ENCODE measurements at regions not wholly inside any gene's neighbourhood (a gene's known extent, or its start where the extent isn't known, plus 50 kb on each side); places are given as distances from the start of the nearest gene placed in this dataset.

- Mint-ChIP-seq H3K9me3 (ENCODE audit: insufficient read depth) (no peaks in the 10 kb centered on the region), H3K4me1 (ENCODE audit: low read depth) (no peaks in the 10 kb centered on the region), H3K27ac (no peak overlapping the region), H3K27me3 (ENCODE audit: low read depth) (no peaks in the 10 kb centered on the region), H3K36me3 (ENCODE audit: low read depth) (no peaks in the 10 kb centered on the region), H3K4me3 (no peak overlapping the region)
- ChIA-PET CTCF (no interaction called here), POLR2A (no interaction called here)
- no peak for ATAC-seq
- no peak for DNase-seq
Measured at GRCh38 chr2:48912110-48912509, 156.6 kb upstream of the LHCGR start.

GRCh38 chr2:48910961-48911360 is 155.4 kb upstream of the LHCGR start:
- DNase-seq (no peak), ATAC-seq (no peak)
- Mint-ChIP-seq H3K27me3 (ENCODE audit: low read depth) (no peaks in the 10 kb centered on the region), H3K27ac (no peak overlapping the region), H3K36me3 (ENCODE audit: low read depth) (no peaks in the 10 kb centered on the region), H3K4me3 (no peak overlapping the region), H3K9me3 (ENCODE audit: insufficient read depth) (no peaks in the 10 kb centered on the region), H3K4me1 (ENCODE audit: low read depth) (no peaks in the 10 kb centered on the region)
- CTCF ChIA-PET, result no interaction called here
- POLR2A ChIA-PET, result no interaction called here

GRCh38 chr2:48906633-48907032 is 151.1 kb upstream of the LHCGR start:
- DNase-seq (no peak), ATAC-seq (no peak)
- Mint-ChIP-seq H3K4me1 (ENCODE audit: low read depth) (no peaks in the 10 kb centered on the region), H3K36me3 (ENCODE audit: low read depth) (no peaks in the 10 kb centered on the region), H3K27ac (no peak overlapping the region), H3K9me3 (ENCODE audit: insufficient read depth) (no peaks in the 10 kb centered on the region), H3K4me3 (no peak overlapping the region), H3K27me3 (ENCODE audit: low read depth) (no peaks in the 10 kb centered on the region)
- ChIA-PET POLR2A (interaction anchor here (0.6 kb wide), 1 partner anchor 1287 kb away, joined by 4 read pairs; no protein-coding TSS in a partner anchor), CTCF (no interaction called here)

- Mint-ChIP-seq H3K27me3 (ENCODE audit: low read depth) (no peaks in the 10 kb centered on the region), H3K4me3 (no peak overlapping the region), H3K4me1 (ENCODE audit: low read depth) (no peaks in the 10 kb centered on the region), H3K27ac (no peak overlapping the region), H3K36me3 (ENCODE audit: low read depth) (no peaks in the 10 kb centered on the region), H3K9me3 (ENCODE audit: insufficient read depth) (no peaks in the 10 kb centered on the region)
- DNase-seq, result no peak
- ATAC-seq, result no peak
- CTCF ChIA-PET, result no interaction called here
- POLR2A ChIA-PET, result interaction anchor here (0.6 kb wide), 1 partner anchor 869 kb away, joined by 3 read pairs; no protein-coding TSS in a partner anchor
Measured at GRCh38 chr2:48905696-48906095, 150.2 kb upstream of the LHCGR start.

GRCh38 chr2:48902521-48902920 is 147.0 kb upstream of the LHCGR start:
- ChIA-PET POLR2A (no interaction called here), CTCF (no interaction called here)
- H3K27me3 Mint-ChIP-seq (ENCODE audit: low read depth), result no peaks in the 10 kb centered on the region
- ATAC-seq (no peak), DNase-seq (no peak)
- H3K4me3 Mint-ChIP-seq, result no peak overlapping the region
- no peak overlapping the region for H3K27ac Mint-ChIP-seq
- H3K4me1 Mint-ChIP-seq (ENCODE audit: low read depth), result no peaks in the 10 kb centered on the region
- H3K36me3 Mint-ChIP-seq (ENCODE audit: low read depth), result no peaks in the 10 kb centered on the region
- H3K9me3 Mint-ChIP-seq (ENCODE audit: insufficient read depth), result no peaks in the 10 kb centered on the region

GRCh38 chr2:48901416-48901815 is 145.9 kb upstream of the LHCGR start:
- ChIA-PET POLR2A (no interaction called here), CTCF (no interaction called here)
- Mint-ChIP-seq H3K27ac (no peak overlapping the region), H3K4me1 (ENCODE audit: low read depth) (no peaks in the 10 kb centered on the region), H3K36me3 (ENCODE audit: low read depth) (no peaks in the 10 kb centered on the region), H3K4me3 (no peak overlapping the region), H3K9me3 (ENCODE audit: insufficient read depth) (no peaks in the 10 kb centered on the region), H3K27me3 (ENCODE audit: low read depth) (no peaks in the 10 kb centered on the region)
- ATAC-seq (no peak), DNase-seq (no peak)

GRCh38 chr2:48901015-48901343 is 145.5 kb upstream of the LHCGR start:
- Mint-ChIP-seq H3K4me1 (ENCODE audit: low read depth) (no peaks in the 10 kb centered on the region), H3K27me3 (ENCODE audit: low read depth) (no peaks in the 10 kb centered on the region), H3K4me3 (no peak overlapping the region), H3K27ac (no peak overlapping the region), H3K36me3 (ENCODE audit: low read depth) (no peaks in the 10 kb centered on the region), H3K9me3 (ENCODE audit: insufficient read depth) (no peaks in the 10 kb centered on the region)
- no peak for DNase-seq
- CTCF ChIA-PET, result no interaction called here
- POLR2A ChIA-PET, result no interaction called here
- ATAC-seq, result no peak

GRCh38 chr2:48900321-48901014 is 144.9 kb upstream of the LHCGR start:
- Mint-ChIP-seq H3K9me3 (ENCODE audit: insufficient read depth) (no peaks in the 10 kb centered on the region), H3K4me1 (ENCODE audit: low read depth) (no peaks in the 10 kb centered on the region), H3K36me3 (ENCODE audit: low read depth) (no peaks in the 10 kb centered on the region), H3K27me3 (ENCODE audit: low read depth) (no peaks in the 10 kb centered on the region), H3K4me3 (no peak overlapping the region), H3K27ac (no peak overlapping the region)
- ChIA-PET CTCF (no interaction called here), POLR2A (no interaction called here)
- DNase-seq, result no peak
- no peak for ATAC-seq

- Mint-ChIP-seq H3K36me3 (ENCODE audit: low read depth) (no peaks in the 10 kb centered on the region), H3K27me3 (ENCODE audit: low read depth) (no peaks in the 10 kb centered on the region), H3K4me1 (ENCODE audit: low read depth) (no peaks in the 10 kb centered on the region), H3K9me3 (ENCODE audit: insufficient read depth) (no peaks in the 10 kb centered on the region), H3K4me3 (no peak overlapping the region), H3K27ac (no peak overlapping the region)
- DNase-seq (no peak), ATAC-seq (no peak)
- ChIA-PET CTCF (no interaction called here), POLR2A (no interaction called here)
Measured at GRCh38 chr2:48896870-48897269, 141.3 kb upstream of the LHCGR start.

GRCh38 chr2:48890454-48891131 is 135.1 kb upstream of the LHCGR start:
- no peak for ATAC-seq
- Mint-ChIP-seq H3K36me3 (ENCODE audit: low read depth) (no peaks in the 10 kb centered on the region), H3K4me3 (no peak overlapping the region), H3K27ac (no peak overlapping the region), H3K27me3 (ENCODE audit: low read depth) (no peaks in the 10 kb centered on the region), H3K4me1 (ENCODE audit: low read depth) (no peaks in the 10 kb centered on the region), H3K9me3 (ENCODE audit: insufficient read depth) (no peaks in the 10 kb centered on the region)
- POLR2A ChIA-PET, result interaction anchor here (0.6 kb wide), 1 partner anchor 80 kb away, joined by 3 read pairs; no protein-coding TSS in a partner anchor
- CTCF ChIA-PET, result no interaction called here
- no peak for DNase-seq

- ChIA-PET POLR2A (no interaction called here), CTCF (no interaction called here)
- DNase-seq (no peak), ATAC-seq (no peak)
- Mint-ChIP-seq H3K4me3 (no peak overlapping the region), H3K4me1 (ENCODE audit: low read depth) (no peaks in the 10 kb centered on the region), H3K36me3 (ENCODE audit: low read depth) (no peaks in the 10 kb centered on the region), H3K27me3 (ENCODE audit: low read depth) (no peaks in the 10 kb centered on the region), H3K9me3 (ENCODE audit: insufficient read depth) (no peaks in the 10 kb centered on the region), H3K27ac (no peak overlapping the region)
Measured at GRCh38 chr2:48888066-48888465, 132.5 kb upstream of the LHCGR start.

GRCh38 chr2:48886919-48887318 is 131.4 kb upstream of the LHCGR start:
- Mint-ChIP-seq H3K27me3 (ENCODE audit: low read depth) (no peaks in the 10 kb centered on the region), H3K9me3 (ENCODE audit: insufficient read depth) (no peaks in the 10 kb centered on the region), H3K4me3 (no peak overlapping the region), H3K4me1 (ENCODE audit: low read depth) (no peaks in the 10 kb centered on the region), H3K36me3 (ENCODE audit: low read depth) (no peaks in the 10 kb centered on the region), H3K27ac (no peak overlapping the region)
- ChIA-PET CTCF (no interaction called here), POLR2A (no interaction called here)
- ATAC-seq (no peak), DNase-seq (no peak)

GRCh38 chr2:48885841-48886240 is 130.3 kb upstream of the LHCGR start:
- POLR2A ChIA-PET, result no interaction called here
- Mint-ChIP-seq H3K36me3 (ENCODE audit: low read depth) (no peaks in the 10 kb centered on the region), H3K27me3 (ENCODE audit: low read depth) (no peaks in the 10 kb centered on the region)

More at GRCh38 chr2:48885841-48886240, 130.3 kb upstream of the LHCGR start:
- no peaks in the 10 kb centered on the region for H3K4me1 Mint-ChIP-seq (ENCODE audit: low read depth)
- CTCF ChIA-PET, result no interaction called here
- ATAC-seq (no peak), DNase-seq (no peak)
- no peaks in the 10 kb centered on the region for H3K9me3 Mint-ChIP-seq (ENCODE audit: insufficient read depth)
- H3K27ac Mint-ChIP-seq, result no peak overlapping the region
- no peak overlapping the region for H3K4me3 Mint-ChIP-seq

Measured in activated CD8-positive, alpha-beta T cell treated with anti-CD3 and anti-CD28 coated beads, Interleukin-2, amount 10 ng/mL, durations not matched to agents 7 days and 5 days (primary cell).